T47D (cell line): ENCODE measurements at regions not wholly inside any gene's neighbourhood (a gene's known extent, or its start where the extent isn't known, plus 50 kb on each side); places are given as distances from the start of the nearest gene placed in this dataset.

Experiments
- DNase-seq, 2 experiments: peaks; one replicate each; pipeline versions ENCODE4 v3.0.0 to v3.0.0-alpha.2; 2011 to 2012; ENCODE audit warnings: low read depth in 1 of 2, low spot score in 1 of 2
- JUND ChIP-seq: IDR thresholded peaks from 2 replicates; pipeline ENCODE4 v1.6.1; 2012; ENCODE audit warnings: low read depth
- in situ Hi-C: cut with HindIII; loops from 2 replicates; pipeline ENCODE4 v1.10.0; 2016; ENCODE audit warnings: low sequenced_read_pairs, low pct_unique_long_range_greater_than_20kb

DNA sequence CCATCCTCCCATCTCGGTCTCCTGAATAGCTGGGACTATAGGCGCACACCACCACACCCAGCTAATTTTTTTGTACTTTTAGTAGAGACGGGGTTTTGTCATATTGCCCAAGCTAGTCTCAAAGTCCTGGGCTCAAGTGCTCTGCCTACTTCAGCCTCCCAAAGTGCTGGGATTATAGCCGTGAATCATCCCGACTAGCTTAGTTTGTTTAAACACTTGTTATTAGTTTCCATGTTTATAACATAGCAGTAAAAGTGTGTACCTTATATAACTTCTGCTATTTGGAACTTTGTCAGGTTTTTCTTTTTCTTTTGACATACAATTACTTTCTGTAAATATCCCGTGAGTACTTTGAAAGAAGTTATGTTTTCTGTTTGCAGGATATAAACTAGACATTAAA, 60.6 kb upstream of the C1orf21 start:
- TF ChIP-seq JUND: no peak
- in situ Hi-C loops: no loop called here
- no peak for DNase-seq

DNA sequence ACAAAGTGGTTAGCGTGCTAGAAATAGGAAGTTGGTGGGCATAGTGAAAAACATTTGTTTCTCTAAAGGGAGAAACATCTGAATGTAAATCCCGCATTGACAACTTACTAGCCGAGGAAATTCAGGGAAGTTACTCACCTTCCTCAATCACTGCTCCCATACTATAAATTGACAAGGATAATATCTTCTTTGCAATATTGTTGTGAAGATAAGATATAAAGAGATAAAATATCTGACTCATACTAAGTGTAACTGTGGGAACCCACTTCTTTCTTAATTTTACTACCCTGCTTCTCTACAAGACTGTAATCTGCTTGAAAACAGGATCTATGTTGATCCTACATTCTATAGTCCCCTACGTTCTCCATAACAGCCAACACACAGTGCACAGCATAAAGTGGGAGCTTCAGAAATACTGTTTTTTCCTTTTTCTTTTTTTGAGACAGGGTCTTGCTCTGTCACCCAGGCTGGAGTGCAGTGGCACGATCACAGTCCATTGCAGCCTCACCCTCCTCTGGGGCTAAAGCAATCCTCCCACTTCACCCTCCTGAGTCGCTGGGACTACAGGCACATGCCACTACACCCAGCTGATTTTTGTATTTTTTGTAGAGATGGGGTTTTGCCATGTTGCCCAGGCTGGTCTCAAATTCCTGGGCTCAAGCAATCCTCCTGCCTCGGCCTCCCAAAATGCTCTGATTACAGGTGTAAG, 57.4 kb upstream of the C1orf21 start:
- no peak for TF ChIP-seq JUND
- no peak for DNase-seq
- in situ Hi-C loops: no loop called here

DNA sequence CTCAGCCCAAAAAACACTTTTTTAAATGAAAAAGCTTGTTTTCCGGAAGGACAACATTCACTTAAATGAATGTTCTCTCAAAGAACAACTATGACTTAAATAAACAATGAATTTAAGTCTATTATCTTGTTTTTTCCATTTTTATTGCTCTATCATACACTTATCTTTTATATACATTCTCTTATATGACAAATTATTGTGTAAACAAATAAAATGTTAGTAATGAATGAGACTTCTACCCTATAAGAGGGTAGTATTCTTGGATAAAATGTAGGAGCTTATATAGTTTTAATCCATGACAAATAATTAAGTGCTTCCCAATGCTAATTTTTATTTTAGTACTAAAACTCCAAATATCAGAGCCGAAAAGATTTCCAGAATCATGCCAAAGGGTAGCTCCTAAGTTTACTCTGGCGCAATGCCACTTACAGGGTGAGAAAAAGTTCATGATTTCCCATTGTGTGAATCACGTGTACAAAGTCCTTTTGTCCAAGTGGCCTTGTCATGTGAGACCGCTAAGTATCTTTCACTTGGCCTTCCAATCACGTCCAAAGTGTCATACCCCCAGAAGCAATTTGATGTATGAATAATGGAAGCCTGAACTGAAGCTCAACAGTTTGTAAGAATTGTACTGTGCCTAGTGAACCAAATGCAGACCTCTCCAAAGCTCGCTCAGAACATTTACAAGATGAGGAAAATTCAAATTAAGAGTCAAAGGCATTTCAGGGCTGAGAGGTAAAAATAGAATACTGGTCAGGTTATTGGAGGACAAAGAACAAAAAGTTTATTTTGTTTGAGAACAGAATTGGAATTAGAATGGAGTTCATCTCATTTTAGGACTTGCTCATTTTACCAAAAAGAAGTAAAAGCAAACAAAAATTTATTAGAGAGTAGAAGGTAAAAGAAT, 56.6 kb upstream of the C1orf21 start:
- TF ChIP-seq JUND: no peak
- in situ Hi-C loops: no loop called here
- no peak for DNase-seq

DNA sequence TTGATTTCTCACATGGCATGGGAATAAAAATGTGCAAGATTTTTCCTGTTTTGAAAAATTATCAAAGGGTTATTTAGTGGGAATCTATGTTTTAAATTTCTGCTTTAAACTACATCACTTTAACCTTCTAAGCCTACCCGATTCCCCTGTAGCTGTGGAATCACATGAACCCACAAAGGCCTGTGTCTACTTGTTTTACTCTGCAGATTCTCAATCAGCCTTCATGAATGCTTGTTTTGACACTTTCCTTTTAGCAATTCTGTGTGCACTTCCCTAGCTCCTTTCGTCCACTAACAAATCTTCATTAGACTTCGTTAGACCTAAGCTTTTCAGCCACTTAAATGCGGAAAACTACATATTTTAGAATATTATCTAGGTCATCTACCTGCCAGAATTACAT, 56.0 kb upstream of the C1orf21 start:
- no peak for DNase-seq
- in situ Hi-C loops: no loop called here
- TF ChIP-seq JUND: no peak
